SK-N-SH treated with all-trans-retinoic acid at 6 μM for 48 hours (cell line): ENCODE measurements at regions not wholly inside any gene's neighbourhood (a gene's known extent, or its start where the extent isn't known, plus 50 kb on each side); places are given as distances from the start of the nearest gene placed in this dataset.

Experiments used
- ATAC-seq: fragments of 200-7000 bp; cut with Tn5 transposase; 3 replicates; pipeline ENCODE4 v1.9.1; 2020; ENCODE audit warnings: mild to moderate bottlenecking, moderate library complexity
- ARNTL ChIP-seq: fragments of 450-650 bp; formaldehyde crosslinking; IDR thresholded peaks from 2 replicates; pipeline ENCODE4 v1.5.0; 2020; ENCODE audit warnings: low read depth, mild to moderate bottlenecking, moderate library complexity, borderline replicate concordance
- BACH2 ChIP-seq: fragments of 250-450 bp; sonication (Bioruptor Pico); IDR thresholded peaks from 2 replicates; pipeline ENCODE4 v1.9.0; 2021; ENCODE audit warnings: mild to moderate bottlenecking, borderline replicate concordance
- CREB5 ChIP-seq: fragments of 250-450 bp; sonication (Bioruptor Pico); IDR thresholded peaks from 2 replicates; pipeline ENCODE4 v1.5.1; 2020; ENCODE audit warnings: low read depth, mild to moderate bottlenecking, moderate library complexity
- CSDC2 ChIP-seq: fragments of 250-450 bp; sonication (Bioruptor Pico); IDR thresholded peaks from 2 replicates; pipeline ENCODE4 v1.5.0; 2020; ENCODE audit warnings: mild to moderate bottlenecking, moderate library complexity
- CSRNP3 ChIP-seq: fragments of 250-450 bp; sonication (Bioruptor Pico); IDR thresholded peaks from 2 replicates; pipeline ENCODE4 v1.5.1; 2021; ENCODE audit warnings: mild to moderate bottlenecking, moderate library complexity
- ESRRG ChIP-seq: fragments of 250-450 bp; sonication (Bioruptor Pico); IDR thresholded peaks from 2 replicates; pipeline ENCODE4 v1.6.1; 2021; ENCODE audit warnings: mild to moderate bottlenecking
- GLIS3 ChIP-seq: fragments of 250-450 bp; sonication (Bioruptor Pico); IDR thresholded peaks from 2 replicates; pipeline ENCODE4 v1.5.0; 2020; ENCODE audit warnings: mild to moderate bottlenecking, moderate library complexity
- ISL1 ChIP-seq: fragments of 250-450 bp; sonication (Bioruptor Pico); IDR thresholded peaks from 2 replicates; pipeline ENCODE4 v2.1.2; 2022; ENCODE audit warnings: mild to moderate bottlenecking, moderate library complexity
- OSR1 ChIP-seq: fragments of 250-450 bp; sonication (Bioruptor Pico); IDR thresholded peaks from 2 replicates; pipeline ENCODE4 v1.8.0; 2022; ENCODE audit warnings: moderate library complexity, mild to moderate bottlenecking, inconsistent platforms
- POU6F1 ChIP-seq: fragments of 250-450 bp; sonication (Bioruptor Pico); IDR thresholded peaks from 2 replicates; pipeline ENCODE4 v1.8.0; 2021; ENCODE audit warnings: low read depth, mild to moderate bottlenecking, moderate library complexity, borderline replicate concordance
- PPARA ChIP-seq: fragments of 250-450 bp; sonication (Bioruptor Pico); IDR thresholded peaks from 2 replicates; pipeline ENCODE4 v1.5.0; 2020; ENCODE audit warnings: mild to moderate bottlenecking, borderline replicate concordance
- RARB ChIP-seq: fragments of 250-450 bp; sonication (Bioruptor Pico); IDR thresholded peaks from 2 replicates; pipeline ENCODE4 v1.8.0; 2021; ENCODE audit warnings: mild to moderate bottlenecking, moderate library complexity
- SNAI2 ChIP-seq: fragments of 250-450 bp; sonication (Bioruptor Pico); IDR thresholded peaks from 2 replicates; pipeline ENCODE4 v1.5.0; 2020; ENCODE audit warnings: mild to moderate bottlenecking, moderate library complexity
- TCF4 ChIP-seq: fragments of 250-450 bp; sonication (Bioruptor Pico); IDR thresholded peaks from 2 replicates; pipeline ENCODE4 v1.8.0; 2021; ENCODE audit warnings: mild to moderate bottlenecking, moderate library complexity, borderline replicate concordance
- TOX ChIP-seq: fragments of 250-450 bp; sonication (Bioruptor Pico); IDR thresholded peaks from 2 replicates; pipeline ENCODE4 v1.8.0; 2021; ENCODE audit warnings: mild to moderate bottlenecking, moderate library complexity, borderline replicate concordance
- TSHZ2 ChIP-seq: fragments of 250-450 bp; sonication (Bioruptor Pico); IDR thresholded peaks from 2 replicates; pipeline ENCODE4 v1.5.0; 2020; ENCODE audit warnings: mild to moderate bottlenecking, moderate library complexity
- ZC3H10 ChIP-seq: fragments of 250-450 bp; sonication (Bioruptor Pico); IDR thresholded peaks from 2 replicates; pipeline ENCODE4 v1.5.1; 2021; ENCODE audit warnings: mild to moderate bottlenecking, moderate library complexity
- ZFP3 ChIP-seq: fragments of 250-450 bp; sonication (Bioruptor Pico); IDR thresholded peaks from 2 replicates; pipeline ENCODE4 v1.5.0; 2020; ENCODE audit warnings: mild to moderate bottlenecking, moderate library complexity
- ZFP30 ChIP-seq: fragments of 450-650 bp; formaldehyde crosslinking; IDR thresholded peaks from 2 replicates; pipeline ENCODE4 v1.5.0; 2022; ENCODE audit warnings: mild to moderate bottlenecking, moderate library complexity
- ZNF565 ChIP-seq: fragments of 450-650 bp; formaldehyde crosslinking; conservative IDR thresholded peaks from 2 replicates; pipeline ENCODE4 v1.5.0; 2020; ENCODE audit warnings: low read depth, mild to moderate bottlenecking, moderate library complexity
- ZNF70 ChIP-seq: fragments of 450-650 bp; formaldehyde crosslinking; IDR thresholded peaks from 2 replicates; pipeline ENCODE4 v1.5.0; 2020; ENCODE audit warnings: mild to moderate bottlenecking, moderate library complexity
- ZNF8 ChIP-seq: fragments of 450-650 bp; formaldehyde crosslinking; IDR thresholded peaks from 2 replicates; pipeline ENCODE4 v1.5.0; 2020; ENCODE audit warnings: mild to moderate bottlenecking, moderate library complexity
- TF ChIP-seq, protein P1 (sequence below): fragments of 250-450 bp; sonication (Bioruptor Pico); IDR thresholded peaks from 2 replicates; pipeline ENCODE4 v1.8.0; 2020; ENCODE audit warnings: mild to moderate bottlenecking, moderate library complexity, borderline replicate concordance

GRCh38 chr14:86521843-86522242 lies 991.9 kb downstream of the FLRT2 start:
- no peak for ATAC-seq
- TF ChIP-seq GLIS3 (CRISPR knock-in tag) (no peak), ZNF8 (CRISPR knock-in tag) (no peak), CSDC2 (CRISPR knock-in tag) (no peak), TCF4 (no peak), PPARA (CRISPR knock-in tag) (no peak), ARNTL (CRISPR knock-in tag) (no peak), ZNF70 (CRISPR knock-in tag) (no peak), CSRNP3 (CRISPR knock-in tag) (no peak), ISL1 (CRISPR knock-in tag) (no peak), ZC3H10 (CRISPR knock-in tag) (no peak), ZFP3 (CRISPR knock-in tag) (no peak), TOX (CRISPR knock-in tag) (no peak), ESRRG (CRISPR knock-in tag) (no peak), OSR1 (CRISPR knock-in tag) (no peak), BACH2 (CRISPR knock-in tag) (no peak), RARB (CRISPR knock-in tag) (no peak), SNAI2 (CRISPR knock-in tag) (no peak), ZNF565 (CRISPR knock-in tag) (no peak)
- TF ChIP-seq, protein P1, sequence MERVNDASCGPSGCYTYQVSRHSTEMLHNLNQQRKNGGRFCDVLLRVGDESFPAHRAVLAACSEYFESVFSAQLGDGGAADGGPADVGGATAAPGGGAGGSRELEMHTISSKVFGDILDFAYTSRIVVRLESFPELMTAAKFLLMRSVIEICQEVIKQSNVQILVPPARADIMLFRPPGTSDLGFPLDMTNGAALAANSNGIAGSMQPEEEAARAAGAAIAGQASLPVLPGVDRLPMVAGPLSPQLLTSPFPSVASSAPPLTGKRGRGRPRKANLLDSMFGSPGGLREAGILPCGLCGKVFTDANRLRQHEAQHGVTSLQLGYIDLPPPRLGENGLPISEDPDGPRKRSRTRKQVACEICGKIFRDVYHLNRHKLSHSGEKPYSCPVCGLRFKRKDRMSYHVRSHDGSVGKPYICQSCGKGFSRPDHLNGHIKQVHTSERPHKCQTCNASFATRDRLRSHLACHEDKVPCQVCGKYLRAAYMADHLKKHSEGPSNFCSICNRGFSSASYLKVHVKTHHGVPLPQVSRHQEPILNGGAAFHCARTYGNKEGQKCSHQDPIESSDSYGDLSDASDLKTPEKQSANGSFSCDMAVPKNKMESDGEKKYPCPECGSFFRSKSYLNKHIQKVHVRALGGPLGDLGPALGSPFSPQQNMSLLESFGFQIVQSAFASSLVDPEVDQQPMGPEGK, result no peak

DNA sequence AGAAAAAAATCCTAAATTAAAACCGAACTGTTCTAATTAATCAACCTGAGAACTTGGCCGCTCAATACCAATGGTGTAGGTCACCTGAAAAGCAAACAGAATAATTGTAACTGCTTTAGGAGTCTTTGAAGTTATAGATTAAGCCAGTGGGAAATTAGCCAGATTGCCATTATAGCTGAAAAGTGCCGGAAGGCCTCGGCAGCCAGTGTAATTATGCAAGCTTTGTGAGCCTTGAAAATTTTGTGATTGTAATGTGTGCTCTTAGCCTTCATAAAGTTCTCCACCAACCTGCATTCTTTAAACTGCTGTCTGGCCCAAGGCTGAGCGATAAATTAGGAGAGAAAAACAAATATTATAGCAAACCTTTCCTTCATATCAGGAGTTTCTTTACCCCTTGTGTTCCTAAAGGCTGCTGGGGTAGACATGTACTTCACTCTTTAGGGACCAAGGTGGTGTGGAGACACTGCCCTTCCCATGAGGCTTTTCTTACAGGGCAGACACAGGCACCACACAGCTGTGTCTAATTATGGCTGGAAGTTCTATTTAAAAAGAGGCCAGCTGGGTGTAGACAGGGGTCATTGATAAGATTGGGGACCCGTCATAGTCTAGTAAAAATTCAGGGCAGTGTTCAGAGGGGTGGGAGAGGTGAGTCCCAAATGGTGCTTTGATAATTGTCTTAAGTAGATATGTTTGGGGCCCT lies 991.2 kb downstream of the FLRT2 start:
- TF ChIP-seq ZFP30 (CRISPR knock-in tag) (no peak), BACH2 (CRISPR knock-in tag) (no peak), TSHZ2 (no peak)
- no peak for ATAC-seq

DNA sequence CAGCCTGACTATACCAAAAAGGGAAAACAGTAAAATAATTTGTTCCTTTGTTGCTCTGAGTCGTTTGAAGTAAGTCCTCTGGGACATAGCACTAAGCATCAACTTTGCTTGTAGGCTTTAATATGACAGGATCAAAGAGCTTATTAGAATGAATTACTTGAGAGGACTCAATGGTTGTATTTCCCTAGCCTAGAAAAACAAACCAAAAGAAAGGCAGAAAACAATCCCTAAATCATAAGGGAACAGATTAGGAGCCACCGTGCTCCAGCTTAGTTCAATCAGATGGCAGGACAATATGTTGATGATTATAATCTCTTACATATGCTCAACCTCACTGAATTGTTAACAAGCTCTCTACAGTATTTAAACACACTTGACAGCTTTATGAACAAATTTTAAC lies 988.4 kb downstream of the FLRT2 start:
- no peak for ATAC-seq
- no peak for TF ChIP-seq ZC3H10 (CRISPR knock-in tag)
- no peak for TF ChIP-seq CSDC2 (CRISPR knock-in tag)
- no peak for TF ChIP-seq BACH2 (CRISPR knock-in tag)
- no peak for TF ChIP-seq ZNF70 (CRISPR knock-in tag)
- no peak for TF ChIP-seq CREB5 (CRISPR knock-in tag)
- no peak for TF ChIP-seq TCF4
- no peak for TF ChIP-seq SNAI2 (CRISPR knock-in tag)
- TF ChIP-seq ZNF565 (CRISPR knock-in tag), result no peak
- no peak for TF ChIP-seq TOX (CRISPR knock-in tag)
- no peak for TF ChIP-seq ESRRG (CRISPR knock-in tag)
- no peak for TF ChIP-seq GLIS3 (CRISPR knock-in tag)
- no peak for TF ChIP-seq ZFP3 (CRISPR knock-in tag)
- no peak for TF ChIP-seq POU6F1 (CRISPR knock-in tag)
- TF ChIP-seq, all 23 proteins: peak for 0
